HepG2 (cell line): ENCODE measurements at regions not wholly inside any gene's neighbourhood (a gene's known extent, or its start where the extent isn't known, plus 50 kb on each side); places are given as distances from the start of the nearest gene placed in this dataset.

Source experiments
- ATAC-seq: fragments of 200-7000 bp; cut with Tn5 transposase; 3 replicates; pipeline ENCODE4 v1.9.1; 2020; ENCODE audit warnings: mild to moderate bottlenecking, moderate library complexity
- BruUV-seq: library from RNA; stranded (reverse); fragments of 400-500 nt; replicated peaks from 2 replicates; lab custom pipeline; 2021; lab: Mats Ljungman, UMichigan
- CTCF ChIA-PET: fragments of 300-600 bp; formaldehyde crosslinking; extraction: SDS; loops from one replicate; lab custom pipeline; 2021; ENCODE audit warnings: low total read pairs, inconsistent platforms, low intra/inter-chr PET ratio; lab: Yijun Ruan, JAX
- POLR2A ChIA-PET: fragments of 350-600 bp; sonication (Branson Sonifier 250); formaldehyde crosslinking; loops from one replicate; lab custom pipeline; 2020; ENCODE audit warnings: antibody characterized with exemption, inconsistent platforms; lab: Yijun Ruan, JAX
- DNase-seq: peaks from one replicate; pipeline ENCODE4 v3.0.0-alpha.2; 2015; ENCODE audit warnings: low spot score
- FAIRE-seq: peaks from 3 replicates; lab custom pipeline; 2011; peaks lifted over from hg19 to GRCh38; lab: Jason Lieb, UNC
- H2AFZ ChIP-seq: one replicate; pipeline ENCODE4 v1.6.1; 2011; ENCODE audit warnings: low read length, inconsistent platforms
- H3K27ac ChIP-seq: fragments of 300-600 bp; 3 replicates; pipeline ENCODE4 v1.8.0; 2011; ENCODE audit warnings: mixed run types, mild to moderate bottlenecking, mixed read lengths, low read length, inconsistent platforms; ENCODE audit not compliant: insufficient read depth; ENCODE audit errors: extremely low read length
- H3K27me3 ChIP-seq, 2 experiments: fragments of 200-600 bp in 1 of 2; 2 replicates in 1 of 2; 3 replicates in 1 of 2; pipeline versions ENCODE4 v1.6.0 to v1.8.0; 2011; ENCODE audit warnings: low read length in 2 of 2, mild to moderate bottlenecking in 2 of 2, moderate library complexity in 2 of 2, inconsistent platforms in 1 of 2; ENCODE audit not compliant: insufficient read depth in 2 of 2, control insufficient read depth in 1 of 2
- H3K36me3 ChIP-seq, 2 experiments: fragments of 200-600 bp in 1 of 2; replicated peaks in 1 of 2; 2 replicates in 1 of 2; 3 replicates in 1 of 2; pipeline versions ENCODE4 v1.5.1 to v1.8.0; 2011; ENCODE audit warnings: low read length in 2 of 2, inconsistent platforms in 1 of 2; ENCODE audit not compliant: insufficient read depth in 2 of 2, control insufficient read depth in 1 of 2
- H3K4me1 ChIP-seq: 2 replicates; pipeline ENCODE4 v1.5.1; 2012; ENCODE audit warnings: low read length, inconsistent platforms; ENCODE audit not compliant: insufficient read depth
- H3K4me2 ChIP-seq: 2 replicates; pipeline ENCODE4 v1.6.0; 2011; ENCODE audit warnings: low read depth, low read length, inconsistent platforms
- H3K4me3 ChIP-seq, 3 experiments: fragments of 200-600 bp in 1 of 3; sonication (generic), shearing (Covaris generic) in 1 of 3; replicated peaks in 1 of 3; 2 replicates each; pipeline ENCODE4 v1.5.1; 2011 to 2016; ENCODE audit warnings: low read length in 3 of 3, inconsistent platforms in 2 of 3, low read depth in 2 of 3, mild to moderate bottlenecking in 2 of 3, control low read depth in 1 of 3, mixed read lengths in 1 of 3; ENCODE audit not compliant: insufficient read depth in 1 of 3
- H3K79me2 ChIP-seq: one replicate; pipeline ENCODE4 v1.6.1; 2011; ENCODE audit warnings: low read length, inconsistent platforms; ENCODE audit not compliant: insufficient read depth
- H3K9ac ChIP-seq: 2 replicates; pipeline ENCODE4 v1.6.0; 2011; ENCODE audit warnings: mild to moderate bottlenecking, low read depth, low read length, inconsistent platforms; ENCODE audit not compliant: insufficient read depth
- H3K9me3 ChIP-seq: 2 replicates; pipeline ENCODE4 v1.5.1; 2012; ENCODE audit warnings: mild to moderate bottlenecking, low read length
- H4K20me1 ChIP-seq: 2 replicates; pipeline ENCODE4 v1.6.0; 2011; ENCODE audit warnings: inconsistent platforms, mild to moderate bottlenecking, low read length, moderate library complexity; ENCODE audit not compliant: insufficient read depth
- BCL6 ChIP-seq: IDR thresholded peaks from 2 replicates; pipeline ENCODE4 v1.6.1; 2016; ENCODE audit warnings: missing genetic modification reagents, missing compliant biosample characterization
- CBX1 ChIP-seq: IDR thresholded peaks from one replicate; pipeline ENCODE4 v1.6.1; 2016; ENCODE audit warnings: antibody characterized with exemption, low read depth
- EHMT2 ChIP-seq: fragments of 200-600 bp; sonication (generic); IDR thresholded peaks from 2 replicates; pipeline ENCODE4 v1.7.0; 2017; ENCODE audit warnings: antibody characterized with exemption, low read depth, low read length, borderline replicate concordance
- ELK4 ChIP-seq: sonication (generic); formaldehyde crosslinking; IDR thresholded peaks from 2 replicates; pipeline ENCODE4 v1.9.0; 2021; ENCODE audit warnings: missing genetic modification reagents, borderline replicate concordance
- NFYB ChIP-seq: sonication (generic); formaldehyde crosslinking; IDR thresholded peaks from 2 replicates; pipeline ENCODE4 v1.4.0; 2020; ENCODE audit warnings: missing genetic modification reagents
- SATB2 ChIP-seq: sonication (generic); formaldehyde crosslinking; IDR thresholded peaks from 2 replicates; pipeline ENCODE4 v1.5.0; 2020; ENCODE audit warnings: missing genetic modification reagents
- TCF7 ChIP-seq: sonication (generic); IDR thresholded peaks from 2 replicates; pipeline ENCODE4 v1.6.1; 2016; ENCODE audit warnings: antibody characterized with exemption, low read depth
- ZBTB2 ChIP-seq: sonication (generic); formaldehyde crosslinking; IDR thresholded peaks from 2 replicates; pipeline ENCODE4 v1.8.0; 2022; ENCODE audit warnings: low read depth, missing genetic modification reagents
- ZHX1 ChIP-seq: sonication (generic); formaldehyde crosslinking; IDR thresholded peaks from 2 replicates; pipeline ENCODE4 v1.8.1; 2022; ENCODE audit warnings: low read depth, mild to moderate bottlenecking, missing genetic modification reagents
- ZNF12 ChIP-seq: sonication (generic); formaldehyde crosslinking; IDR thresholded peaks from 2 replicates; pipeline ENCODE4 v1.5.0; 2020; ENCODE audit warnings: missing genetic modification reagents
- ZNF281 ChIP-seq: sonication (generic); formaldehyde crosslinking; IDR thresholded peaks from 2 replicates; pipeline ENCODE4 v1.4.0; 2020; ENCODE audit warnings: missing genetic modification reagents, borderline replicate concordance
- ZNF33B ChIP-seq: sonication (generic); formaldehyde crosslinking; IDR thresholded peaks from 2 replicates; pipeline ENCODE4 v1.5.1; 2020; ENCODE audit warnings: mild to moderate bottlenecking, missing genetic modification reagents
- ZNF44 ChIP-seq: sonication (generic); formaldehyde crosslinking; IDR thresholded peaks from 2 replicates; pipeline ENCODE4 v1.5.1; 2020; ENCODE audit warnings: mild to moderate bottlenecking, missing genetic modification reagents
- ZNF468 ChIP-seq: sonication (generic); formaldehyde crosslinking; IDR thresholded peaks from 2 replicates; pipeline ENCODE4 v1.8.0; 2022; ENCODE audit warnings: mild to moderate bottlenecking, moderate library complexity, missing genetic modification reagents
- ZNF576 ChIP-seq: sonication (generic); formaldehyde crosslinking; IDR thresholded peaks from 2 replicates; pipeline ENCODE4 v1.4.0; 2020; ENCODE audit warnings: mild to moderate bottlenecking, missing genetic modification reagents
- ZNF776 ChIP-seq: sonication (generic); formaldehyde crosslinking; IDR thresholded peaks from 2 replicates; pipeline ENCODE4 v1.4.0; 2020; ENCODE audit warnings: mild to moderate bottlenecking, missing genetic modification reagents
- WGBS: methylation state at CpG from one replicate; pipeline ENCODE4 v1.1.6; 2017; ENCODE audit warnings: low lambda C conversion rate; 5-methylcytosine and 5-hydroxymethylcytosine counted together
- in situ Hi-C: cut with HindIII; loops from 2 replicates; pipeline ENCODE4 v1.10.0; 2017; ENCODE audit warnings: low pct_unique_long_range_greater_than_20kb; ENCODE audit not compliant: extremely low pct_ligation_motif_present
- intact Hi-C: fragments of 100-400 bp; cut with micrococcal nuclease; formaldehyde crosslinking; loops from one replicate; pipeline ENCODE4 v1.10.0; 2022; ENCODE audit not compliant: unreplicated experiment

GRCh38 chr20:57950764-57951485, 241.1 kb upstream of the PMEPA1 start:
- H3K9me3 ChIP-seq, result no peaks in the 10 kb centered on the region
- no peak for FAIRE-seq
- H3K36me3 ChIP-seq, result no peaks in the 10 kb centered on the region
- no peak for TF ChIP-seq ZNF776
- no peak for TF ChIP-seq ZHX1 (CRISPR knock-in tag)
- no peak for TF ChIP-seq EHMT2
- no peak for TF ChIP-seq NFYB (CRISPR knock-in tag)
- TF ChIP-seq ZNF576 (CRISPR knock-in tag), result no peak
- no peak for TF ChIP-seq ZNF44
- no peak for TF ChIP-seq CBX1
- no peak for TF ChIP-seq ZNF468 (CRISPR knock-in tag)
- TF ChIP-seq SATB2 (CRISPR knock-in tag), result no peak
- TF ChIP-seq ELK4 (CRISPR knock-in tag), result no peak
- no peak for TF ChIP-seq BCL6 (CRISPR knock-in tag)
- TF ChIP-seq ZNF281, result no peak
- TF ChIP-seq ZNF33B (CRISPR knock-in tag), result no peak
- no peak for TF ChIP-seq TCF7
- TF ChIP-seq ZNF12 (CRISPR knock-in tag), result no peak
- no peak for TF ChIP-seq ZBTB2 (CRISPR knock-in tag)
- POLR2A ChIA-PET, result no interaction called here
- no peak overlapping the region for H2AFZ ChIP-seq
- CTCF ChIA-PET, result no interaction called here
- H3K27ac ChIP-seq, result no peak overlapping the region
- DNase-seq, result no peak
- WGBS, result 57% methylated on average over 14 of the region's 14 CpGs
- no peaks in the 10 kb centered on the region for H3K79me2 ChIP-seq
- in situ Hi-C loops (no loop called here), intact Hi-C loops (no loop called here)
- H3K9ac ChIP-seq, result no peak overlapping the region
- H3K4me3 ChIP-seq, result no peak overlapping the region
- 0 out of 2 replicates have a peak, but pooled peaks cover 4% of the 10 kb centered on the region for H3K4me1 ChIP-seq
- ATAC-seq, result no peak
- no TSS peak for BruUV-seq
- H4K20me1 ChIP-seq, result no peaks in the 10 kb centered on the region
- H3K4me2 ChIP-seq, result no peak overlapping the region
- no peaks in the 10 kb centered on the region for H3K27me3 ChIP-seq
